HG03558 (cell line): ENCODE measurements at regions not wholly inside any gene's neighbourhood (a gene's known extent, or its start where the extent isn't known, plus 50 kb on each side); places are given as distances from the start of the nearest gene placed in this dataset.

Experiments
- ATAC-seq: cut with Tn5 transposase; IDR thresholded peaks from one replicate; pipeline ENCODE4 v1.9.1; 2021; ENCODE audit warnings: moderate number of reproducible peaks; ENCODE audit not compliant: unreplicated experiment; ENCODE audit errors: extremely low read depth

- ATAC-seq, result no peak
Observed at GRCh38 chr1:244955661-244956060, 91.3 kb upstream of the HNRNPU start.

DNA sequence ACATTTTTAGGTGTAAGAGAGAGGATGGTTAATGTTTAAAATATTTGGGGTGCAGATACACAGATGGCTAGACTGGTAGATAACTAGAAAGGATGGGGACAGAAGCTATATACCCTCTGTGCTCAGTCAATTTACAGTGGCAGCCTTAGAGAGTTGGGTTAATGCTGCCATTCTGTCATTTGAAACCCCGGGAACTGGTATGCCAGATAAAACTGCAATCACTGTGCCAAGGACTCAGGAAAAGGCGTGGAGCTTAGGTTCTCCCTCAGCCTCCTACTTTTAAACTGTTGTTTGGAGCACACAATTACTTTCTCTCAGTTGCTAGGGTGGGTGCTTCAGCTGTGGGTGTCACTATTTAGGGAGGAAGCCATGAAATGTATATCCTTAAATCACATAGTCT is 90.0 kb upstream of the HNRNPU start:
- ATAC-seq, result no peak

DNA sequence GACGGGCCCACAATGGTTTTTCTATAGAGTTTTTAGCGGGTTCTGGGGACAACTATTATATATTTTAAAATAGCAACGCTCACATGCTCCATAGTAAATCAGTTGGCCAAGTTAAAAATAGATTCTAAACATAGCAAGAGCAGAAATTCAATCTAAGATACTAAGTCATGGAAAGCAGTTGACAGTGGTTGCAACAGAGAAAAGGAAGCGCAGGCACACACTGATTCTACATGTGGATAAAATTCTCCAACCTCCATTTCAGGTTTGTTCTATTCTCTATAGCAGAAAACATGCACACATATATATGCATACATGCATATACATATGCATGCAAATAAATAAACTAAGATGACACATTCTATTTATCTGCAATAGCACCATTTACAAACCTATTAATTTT is 89.6 kb upstream of the HNRNPU start:
- ATAC-seq, result no peak

DNA sequence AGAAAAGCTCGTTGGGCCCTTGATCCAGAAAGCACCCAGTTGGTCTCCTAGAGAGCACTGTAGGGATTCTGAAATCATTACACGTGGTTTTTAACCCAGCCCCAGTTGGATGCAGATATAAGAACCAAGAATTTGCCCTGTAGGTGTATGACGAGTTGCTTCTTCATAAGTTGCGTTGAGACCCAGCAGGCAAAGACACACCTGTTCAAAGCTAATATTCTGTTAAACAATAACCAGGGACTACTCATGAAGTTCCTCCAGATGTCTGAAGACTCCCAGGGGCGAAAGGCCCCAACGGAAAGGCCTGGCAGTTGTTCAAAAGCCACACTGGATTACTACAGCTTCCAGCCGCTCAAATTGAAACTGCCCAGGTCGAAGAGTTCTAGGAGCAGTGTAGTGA is 88.6 kb upstream of the HNRNPU start:
- ATAC-seq, result peak; percentile 87

- no peak for ATAC-seq
Observed at GRCh38 chr1:244952280-244952933, 88.1 kb upstream of the HNRNPU start.

DNA sequence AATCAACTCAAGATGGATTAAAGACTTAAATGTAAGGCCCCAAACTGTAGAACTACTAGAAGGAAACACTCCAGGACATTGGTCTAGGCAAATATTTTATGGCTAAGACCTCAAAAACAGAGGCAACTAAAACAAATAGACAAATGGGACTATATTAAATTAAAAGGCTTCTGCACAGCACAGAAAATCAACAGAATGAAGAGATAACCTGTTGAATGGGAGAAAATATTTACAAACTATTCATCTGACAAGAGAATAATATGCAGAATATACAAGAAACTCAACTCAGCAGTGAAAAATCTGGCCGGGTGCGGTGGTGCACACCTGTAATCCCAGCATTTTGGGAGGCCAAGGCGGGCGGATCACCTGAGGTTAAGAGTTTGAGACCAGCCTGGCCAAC is 84.1 kb upstream of the HNRNPU start:
- ATAC-seq, result no peak

GRCh38 chr1:244945109-244945671 is 80.8 kb upstream of the HNRNPU start:
- ATAC-seq, result peak; percentile 72

GRCh38 chr1:244941121-244941520 is 76.8 kb upstream of the HNRNPU start:
- peak; percentile 57 for ATAC-seq

GRCh38 chr1:244937099-244937498 is 72.8 kb upstream of the HNRNPU start:
- no peak for ATAC-seq

DNA sequence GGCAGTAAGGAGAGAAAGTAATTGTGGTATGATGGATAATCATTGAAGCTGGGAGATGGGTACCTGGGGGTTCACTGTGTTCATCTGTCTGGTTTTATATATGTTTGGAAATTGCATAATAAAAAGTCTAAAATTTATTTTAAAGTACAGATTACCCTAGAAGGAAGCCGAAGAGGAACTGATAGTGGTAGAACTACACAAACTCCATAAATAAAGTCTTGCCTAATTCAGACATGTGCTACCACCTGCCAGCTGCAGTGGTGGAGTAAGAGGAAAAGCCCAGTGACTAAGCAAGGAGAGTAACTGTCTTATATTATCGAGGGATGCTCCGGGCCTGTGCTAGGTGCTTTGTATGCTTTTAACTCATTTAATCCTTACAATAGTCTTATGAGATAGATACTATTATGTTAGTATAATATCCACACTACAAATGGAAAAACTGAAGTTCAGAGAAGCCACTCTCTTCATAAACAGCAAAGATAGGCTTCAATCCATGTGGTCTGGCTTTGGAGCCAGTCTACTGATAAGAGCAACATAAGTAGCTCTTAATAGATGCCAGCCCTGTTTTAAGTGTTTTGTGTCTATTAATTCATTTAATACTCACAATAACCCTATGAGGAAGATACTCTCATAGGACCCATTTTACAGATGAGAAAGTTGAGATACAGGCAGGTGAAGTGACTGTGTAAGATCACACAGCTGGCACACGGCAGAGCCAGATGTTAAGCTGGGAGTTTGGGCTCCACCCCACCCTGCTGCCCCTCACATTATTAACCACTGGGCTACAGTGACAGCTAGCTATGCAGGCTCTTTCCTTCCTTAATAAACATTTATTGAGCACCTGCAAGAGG is 56.8 kb upstream of the HNRNPU start:
- peak; percentile 59 for ATAC-seq

DNA sequence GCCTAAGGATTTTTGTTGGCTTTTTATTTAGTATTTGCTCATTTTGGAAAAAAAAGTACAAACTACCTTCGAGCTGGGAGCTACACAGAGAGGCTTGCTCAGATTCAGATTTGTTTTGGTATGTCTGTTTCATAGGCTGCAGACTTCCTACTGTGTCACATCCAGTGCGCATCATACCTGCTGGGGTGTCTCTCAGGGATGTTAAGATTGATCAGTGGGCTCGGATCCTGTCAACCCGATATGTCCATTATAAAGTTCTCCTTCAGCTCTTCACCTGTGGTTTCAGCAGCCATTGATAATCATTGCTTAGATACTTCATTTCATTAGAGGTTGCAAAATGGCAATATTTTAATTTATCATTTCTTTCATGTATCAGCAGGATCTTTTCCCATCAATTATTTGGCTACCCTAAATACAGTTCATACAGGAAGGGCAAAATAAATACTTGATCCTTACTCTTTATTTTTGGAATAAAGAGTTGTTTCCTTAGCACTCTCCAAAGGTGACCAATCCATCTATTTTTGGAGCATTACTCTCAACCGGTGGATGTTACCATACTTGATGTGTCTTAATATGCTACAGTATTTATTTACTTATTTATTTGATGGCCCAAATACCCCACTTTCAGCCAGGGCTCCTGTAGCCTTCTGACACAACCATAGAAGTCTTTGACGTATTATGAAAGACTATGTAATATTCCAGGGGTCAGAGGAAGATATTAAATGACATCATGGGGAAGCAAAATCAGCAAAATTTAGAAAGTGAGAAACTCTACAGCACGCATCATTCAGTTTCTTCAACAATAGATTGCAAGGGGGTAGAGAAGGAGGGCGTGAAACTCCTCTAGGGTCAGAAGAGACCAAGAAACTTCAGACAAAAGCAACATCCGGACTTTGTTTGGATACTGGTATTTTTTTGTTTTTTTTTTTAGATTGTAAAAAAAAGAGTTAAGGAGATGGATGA is 55.3 kb upstream of the HNRNPU start:
- ATAC-seq, result no peak

DNA sequence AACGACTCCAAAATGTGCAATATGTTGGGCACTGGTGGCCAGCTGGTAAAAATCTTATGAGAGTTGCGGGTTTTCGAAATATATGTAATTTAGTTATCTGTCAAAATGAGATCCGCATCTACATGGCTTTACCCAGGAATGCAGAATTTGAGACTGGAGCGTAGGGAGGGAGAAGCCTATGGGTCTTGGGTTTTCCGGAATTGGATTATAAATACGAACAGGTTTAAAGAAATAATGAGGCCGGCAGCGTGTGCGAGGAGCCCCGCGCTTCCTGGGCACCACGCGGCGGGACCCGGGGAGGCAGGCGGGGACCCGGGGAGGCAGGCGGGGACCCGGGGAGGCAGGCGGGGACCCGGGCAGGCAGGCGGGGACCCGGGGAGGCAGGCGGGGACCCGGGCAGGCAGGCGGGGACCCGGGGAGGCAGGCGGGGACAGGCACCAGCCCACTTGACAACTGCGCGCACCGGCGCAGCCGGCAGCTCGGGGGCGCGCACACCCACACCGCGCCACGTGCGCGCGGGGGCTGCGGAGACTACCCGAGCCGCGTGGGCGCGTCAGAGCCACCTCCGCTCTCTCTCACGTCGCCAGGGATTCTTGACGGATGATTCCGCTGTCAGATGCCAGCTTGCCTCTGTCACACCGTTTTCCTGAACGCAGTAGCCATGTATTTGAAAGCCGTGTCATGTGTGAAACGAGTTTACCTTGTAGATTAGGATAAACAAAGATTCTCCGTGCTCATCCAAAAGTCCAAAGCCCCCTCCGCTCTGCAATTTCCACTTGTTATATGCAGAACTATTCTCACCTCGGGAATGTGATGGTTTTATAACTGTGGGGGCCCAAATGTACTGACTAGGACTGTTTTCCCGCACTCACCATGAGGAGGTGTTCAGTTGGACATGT is 54.3 kb upstream of the HNRNPU start:
- ATAC-seq, result no peak

DNA sequence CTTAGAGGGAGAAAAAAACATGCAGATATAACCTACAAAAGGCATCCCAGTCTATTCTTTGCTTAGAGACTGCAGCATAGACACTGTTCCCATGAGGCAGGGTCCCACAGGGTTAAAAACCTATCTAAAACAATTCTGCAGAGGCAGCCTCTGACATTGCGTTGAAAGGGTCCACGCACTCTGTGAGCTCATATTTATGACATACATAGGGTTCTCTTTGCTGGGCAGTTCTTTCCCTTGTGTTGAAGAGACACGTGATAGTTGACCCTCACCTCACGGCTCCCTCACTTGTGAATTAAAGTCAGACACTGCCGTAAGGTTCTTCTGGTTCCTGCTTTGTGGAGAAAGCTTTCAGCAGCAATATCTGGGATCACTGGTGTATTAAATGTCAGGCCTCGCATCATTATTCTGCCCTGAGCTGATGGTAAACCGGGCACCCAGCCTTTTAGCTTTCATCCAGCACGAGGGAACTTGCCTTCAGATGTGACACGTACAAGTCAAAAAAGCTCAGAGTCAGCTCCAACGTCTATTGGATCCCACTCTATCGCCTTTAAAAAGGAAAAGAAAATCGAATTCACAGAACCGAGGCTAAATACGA is 52.8 kb upstream of the HNRNPU start:
- ATAC-seq, result no peak

DNA sequence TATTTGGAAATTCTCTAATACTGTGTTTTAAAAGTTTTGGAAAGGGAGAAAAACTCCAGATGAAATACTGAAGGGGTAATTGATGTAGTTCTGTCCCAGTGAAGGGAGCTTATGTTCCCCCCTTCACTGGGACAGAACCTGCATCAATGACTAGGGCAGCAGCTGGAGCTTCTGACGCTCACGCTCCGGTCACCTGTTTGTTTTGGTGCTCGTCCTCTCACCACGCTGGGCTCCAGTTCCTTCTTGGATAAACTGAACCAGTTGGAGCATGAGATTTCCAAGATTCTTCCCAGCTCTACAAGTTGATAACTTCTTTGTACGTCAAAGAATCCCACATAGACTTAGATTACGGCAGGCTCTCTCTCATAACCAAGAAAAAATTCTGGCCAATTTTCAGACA is 51.4 kb upstream of the HNRNPU start:
- ATAC-seq, result no peak

DNA sequence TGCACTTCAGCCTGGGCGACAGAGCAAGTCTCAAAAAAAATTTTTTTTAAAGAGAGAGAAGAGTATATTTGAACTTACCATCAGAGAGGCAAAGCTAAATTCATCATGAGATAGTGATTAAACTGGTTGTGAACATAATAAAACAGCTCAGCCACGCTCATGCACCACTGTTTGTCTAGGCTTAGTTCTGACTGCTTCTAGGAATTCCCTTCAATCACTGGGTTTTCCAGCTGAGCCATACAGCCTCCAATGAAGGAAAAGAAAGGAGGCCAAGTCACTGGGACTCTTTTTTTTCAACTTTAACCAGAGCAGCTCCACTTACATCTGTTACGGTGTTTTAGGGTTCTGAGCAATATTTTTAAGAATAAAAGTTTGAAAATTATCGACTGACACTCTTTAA is 50.4 kb upstream of the HNRNPU start:
- no peak for ATAC-seq
